ENCODE measurements at regions not wholly inside any gene's neighbourhood (a gene's known extent, or its start where the extent isn't known, plus 50 kb on each side); places are given as distances from the start of the nearest gene placed in this dataset.
"Not testable (repeated sequence)": the region's sequence is repeated elsewhere in the genome, so short reads cannot be mapped to it uniquely, and the experiment has no call there.

- no peak for DNase-seq
- in situ Hi-C loops (cut with MboI; ENCODE audit: low pct_unique_long_range_greater_than_20kb, low sequenced_read_pairs), result loop anchor here (25.0 kb wide), 1 partner anchor 390 kb away; no protein-coding TSS in a partner anchor
Measured at GRCh38 chr14:95597784-95598211, 62.9 kb downstream of the GLRX5 start.

GRCh38 chr14:95601650-95602049 is 66.8 kb downstream of the GLRX5 start:
- in situ Hi-C loops (cut with MboI; ENCODE audit: low pct_unique_long_range_greater_than_20kb, low sequenced_read_pairs), result no loop called here

GRCh38 chr14:95603415-95603814 is 68.6 kb downstream of the GLRX5 start:
- in situ Hi-C loops (cut with MboI; ENCODE audit: low pct_unique_long_range_greater_than_20kb, low sequenced_read_pairs), result no loop called here
- DNase-seq, result no peak

More at GRCh38 chr14:95601650-95602049, 66.8 kb downstream of the GLRX5 start:
- no peak for DNase-seq

- in situ Hi-C loops (cut with MboI; ENCODE audit: low pct_unique_long_range_greater_than_20kb, low sequenced_read_pairs), result no loop called here
- DNase-seq, result no peak
Measured at GRCh38 chr14:95606266-95606665, 71.4 kb downstream of the GLRX5 start.

GRCh38 chr14:95608637-95609235 is 73.9 kb downstream of the GLRX5 start:
- no peak for DNase-seq
- in situ Hi-C loops (cut with MboI; ENCODE audit: low pct_unique_long_range_greater_than_20kb, low sequenced_read_pairs), result no loop called here

- DNase-seq, result peak; percentile 25
Measured at GRCh38 chr14:95609398-95609990, 74.6 kb downstream of the GLRX5 start.

GRCh38 chr14:95611293-95611880 is 74.8 kb upstream of the TCL1B start:
- in situ Hi-C loops (cut with MboI; ENCODE audit: low pct_unique_long_range_greater_than_20kb, low sequenced_read_pairs), result no loop called here
- DNase-seq, result no peak

More at GRCh38 chr14:95609398-95609990, 74.6 kb downstream of the GLRX5 start:
- in situ Hi-C loops (cut with MboI; ENCODE audit: low pct_unique_long_range_greater_than_20kb, low sequenced_read_pairs), result no loop called here

- DNase-seq, result no peak
- in situ Hi-C loops (cut with MboI; ENCODE audit: low pct_unique_long_range_greater_than_20kb, low sequenced_read_pairs), result no loop called here
Measured at GRCh38 chr14:95614349-95614748, 71.9 kb upstream of the TCL1B start.

- DNase-seq, result no peak
- in situ Hi-C loops (cut with MboI; ENCODE audit: low pct_unique_long_range_greater_than_20kb, low sequenced_read_pairs), result no loop called here
Measured at GRCh38 chr14:95616745-95617144, 69.5 kb upstream of the TCL1B start.

GRCh38 chr14:95619785-95620417 is 66.3 kb upstream of the TCL1B start:
- DNase-seq, result no peak
- in situ Hi-C loops (cut with MboI; ENCODE audit: low pct_unique_long_range_greater_than_20kb, low sequenced_read_pairs), result no loop called here

- no peak for DNase-seq
- in situ Hi-C loops (cut with MboI; ENCODE audit: low pct_unique_long_range_greater_than_20kb, low sequenced_read_pairs), result no loop called here
Measured at GRCh38 chr14:95620659-95621059, 65.6 kb upstream of the TCL1B start.

- DNase-seq, result no peak
- in situ Hi-C loops (cut with MboI; ENCODE audit: low pct_unique_long_range_greater_than_20kb, low sequenced_read_pairs), result no loop called here
Measured at GRCh38 chr14:95623195-95623594, 63.0 kb upstream of the TCL1B start.

- DNase-seq; in situ Hi-C loops (cut with MboI; ENCODE audit: low pct_unique_long_range_greater_than_20kb, low sequenced_read_pairs): not testable (repeated sequence)
Measured at GRCh38 chr14:95625710-95626109, 60.5 kb upstream of the TCL1B start.

- in situ Hi-C loops (cut with MboI; ENCODE audit: low pct_unique_long_range_greater_than_20kb, low sequenced_read_pairs), result no loop called here
Measured at GRCh38 chr14:95635051-95635450, 51.2 kb upstream of the TCL1B start.

More at GRCh38 chr14:95635051-95635450, 51.2 kb upstream of the TCL1B start:
- no peak for DNase-seq
